ENCODE measurements at regions not wholly inside any gene's neighbourhood (a gene's known extent, or its start where the extent isn't known, plus 50 kb on each side); places are given as distances from the start of the nearest gene placed in this dataset.
"Not testable (repeated sequence)": the region's sequence is repeated elsewhere in the genome, so short reads cannot be mapped to it uniquely, and the experiment has no call there.

- no peak for DNase-seq
These were observed 348.7 kb upstream of the LMCD1 start for GRCh38 chr3:8152821-8153418.

DNA sequence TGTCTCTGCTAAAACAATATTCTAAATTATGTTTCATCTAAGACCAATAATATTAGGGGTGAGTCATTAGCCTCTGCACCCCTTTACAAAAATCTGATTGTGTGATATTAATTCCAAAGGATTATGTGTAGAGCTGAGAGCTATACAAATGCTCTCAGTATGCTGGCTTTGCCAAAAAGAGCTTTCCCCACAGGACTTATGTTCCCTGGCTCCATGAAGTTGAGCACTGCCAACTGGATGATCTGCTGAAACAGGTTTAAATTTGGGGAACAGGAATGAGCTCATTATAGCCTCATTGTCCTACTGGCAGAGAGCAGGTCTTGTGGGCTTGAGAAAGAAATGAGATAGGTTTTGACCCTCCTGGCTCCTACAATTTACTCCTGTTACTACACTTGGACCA is 347.8 kb upstream of the LMCD1 start:
- no peak for DNase-seq

DNA sequence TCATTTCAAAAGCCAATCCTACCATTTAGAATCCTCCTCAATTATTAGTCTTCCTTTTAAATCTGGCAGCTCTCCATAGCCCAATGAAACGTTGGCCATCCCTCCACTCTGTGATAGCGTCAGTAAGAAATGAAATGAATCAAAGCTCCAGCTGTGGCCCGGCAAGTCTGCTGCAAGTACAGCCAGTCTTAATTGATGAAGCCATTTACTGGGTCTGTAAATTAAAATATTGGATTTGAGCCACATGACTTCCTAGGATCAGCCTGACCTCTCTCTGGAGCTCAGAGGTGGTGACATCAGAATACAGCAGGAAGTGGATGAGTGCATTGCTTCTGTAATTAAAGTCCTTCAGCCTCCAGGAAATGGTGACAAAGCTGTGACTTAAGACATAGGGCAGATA is 347.0 kb upstream of the LMCD1 start:
- no peak for DNase-seq

DNA sequence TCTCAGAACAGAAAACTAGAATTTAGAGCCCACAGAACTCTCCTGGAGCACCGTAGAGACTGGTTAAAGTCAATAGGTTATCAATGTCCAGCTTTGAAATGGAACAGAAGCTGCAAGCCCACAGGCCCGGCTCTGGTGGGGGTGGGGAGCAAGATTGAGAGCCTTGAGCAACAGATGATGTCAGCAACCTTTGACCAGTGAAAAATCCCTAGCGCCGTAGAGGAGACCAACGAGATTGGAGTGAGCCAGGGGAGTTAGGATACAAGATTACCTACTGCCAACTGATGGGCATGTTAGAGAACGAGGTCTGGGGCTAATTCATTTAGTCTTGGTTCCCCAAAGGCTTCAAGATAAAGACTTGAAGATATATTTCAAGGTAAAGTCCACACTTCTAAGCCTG is 345.5 kb upstream of the LMCD1 start:
- DNase-seq: no peak

DNA sequence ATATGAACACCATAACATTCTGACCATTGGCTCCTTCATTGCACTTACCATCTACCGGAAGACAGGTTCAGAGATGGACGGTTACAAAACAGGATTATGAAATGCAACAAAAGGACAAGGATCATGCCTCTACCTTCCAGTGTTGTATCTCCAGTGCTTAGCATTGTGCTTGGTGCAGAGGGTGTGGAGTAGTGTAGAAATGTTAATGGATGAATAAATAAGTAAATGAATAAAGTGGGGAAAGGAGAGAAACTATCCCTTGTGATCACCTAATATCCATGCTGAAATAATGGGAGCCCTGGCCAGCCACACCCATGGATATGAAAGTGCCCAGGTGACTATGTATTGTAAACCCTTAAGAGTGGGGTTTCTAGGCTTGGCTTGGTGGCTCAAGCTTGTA is 344.8 kb upstream of the LMCD1 start:
- DNase-seq: no peak

DNA sequence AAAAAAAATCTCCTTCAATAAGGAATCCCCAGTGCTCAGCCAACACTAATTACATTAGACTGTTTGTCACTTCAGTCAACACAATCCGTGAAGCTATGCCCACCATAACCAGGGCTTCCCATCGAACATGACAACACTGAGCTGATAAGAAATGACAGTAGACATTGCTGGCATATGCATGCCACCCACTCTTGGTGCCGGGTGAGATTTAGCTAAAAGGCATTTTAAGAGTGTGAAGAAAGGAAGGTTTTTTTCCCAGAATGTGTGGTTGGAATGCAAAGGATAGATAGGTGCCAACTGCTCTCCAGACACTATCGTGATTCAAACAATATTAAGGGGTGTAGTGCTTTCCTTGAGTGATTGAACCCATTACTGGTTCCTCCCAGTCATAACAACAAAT is 344.0 kb upstream of the LMCD1 start:
- DNase-seq: no peak

DNA sequence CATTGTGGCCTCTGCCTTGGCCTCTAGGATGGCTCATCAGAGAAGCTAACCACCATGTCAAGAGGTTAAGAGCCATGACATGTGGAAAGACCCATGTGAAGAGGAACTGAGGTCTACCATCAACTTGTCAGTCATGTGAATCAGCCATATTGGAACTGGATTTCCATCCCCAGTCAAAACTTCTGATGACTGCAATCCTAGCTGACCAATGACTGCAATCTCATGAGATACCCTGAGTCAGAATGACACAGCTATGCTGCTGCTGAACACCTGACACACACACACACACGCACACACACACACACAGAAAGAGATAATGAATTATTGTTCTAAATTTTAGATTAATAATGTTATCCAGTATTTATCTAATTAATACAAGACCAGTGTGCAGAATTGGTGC is 337.5 kb upstream of the LMCD1 start:
- DNase-seq: no peak

GRCh38 chr3:8166014-8166413 is 335.6 kb upstream of the LMCD1 start:
- no peak for DNase-seq

DNA sequence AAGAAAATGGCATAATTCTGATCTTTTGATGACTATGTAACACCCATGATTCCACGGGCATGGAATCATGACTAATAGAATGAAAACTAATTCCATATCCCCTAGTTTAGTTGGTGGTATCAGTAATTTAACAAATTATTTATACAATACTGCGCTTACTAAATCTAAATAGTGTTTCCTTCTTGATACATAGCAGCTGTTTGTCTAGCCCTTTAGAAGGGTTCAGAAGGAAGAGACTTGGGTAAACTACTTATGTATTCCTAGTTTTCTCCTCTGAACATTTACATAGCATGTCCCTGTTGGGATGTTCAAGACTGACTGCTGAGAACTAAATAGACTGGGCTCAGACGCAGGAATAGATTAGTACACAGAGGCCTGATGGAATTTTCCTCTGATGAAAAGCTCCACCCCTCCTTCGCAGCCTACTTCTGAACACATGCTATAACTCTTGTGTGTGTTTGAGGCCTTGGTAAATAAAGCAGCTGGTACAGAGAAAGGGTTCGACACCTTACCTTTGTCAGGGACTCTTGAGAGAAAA is 330.6 kb upstream of the LMCD1 start:
- DNase-seq: no peak

GRCh38 chr3:8173892-8174291 is 327.7 kb upstream of the LMCD1 start:
- DNase-seq: no peak

DNA sequence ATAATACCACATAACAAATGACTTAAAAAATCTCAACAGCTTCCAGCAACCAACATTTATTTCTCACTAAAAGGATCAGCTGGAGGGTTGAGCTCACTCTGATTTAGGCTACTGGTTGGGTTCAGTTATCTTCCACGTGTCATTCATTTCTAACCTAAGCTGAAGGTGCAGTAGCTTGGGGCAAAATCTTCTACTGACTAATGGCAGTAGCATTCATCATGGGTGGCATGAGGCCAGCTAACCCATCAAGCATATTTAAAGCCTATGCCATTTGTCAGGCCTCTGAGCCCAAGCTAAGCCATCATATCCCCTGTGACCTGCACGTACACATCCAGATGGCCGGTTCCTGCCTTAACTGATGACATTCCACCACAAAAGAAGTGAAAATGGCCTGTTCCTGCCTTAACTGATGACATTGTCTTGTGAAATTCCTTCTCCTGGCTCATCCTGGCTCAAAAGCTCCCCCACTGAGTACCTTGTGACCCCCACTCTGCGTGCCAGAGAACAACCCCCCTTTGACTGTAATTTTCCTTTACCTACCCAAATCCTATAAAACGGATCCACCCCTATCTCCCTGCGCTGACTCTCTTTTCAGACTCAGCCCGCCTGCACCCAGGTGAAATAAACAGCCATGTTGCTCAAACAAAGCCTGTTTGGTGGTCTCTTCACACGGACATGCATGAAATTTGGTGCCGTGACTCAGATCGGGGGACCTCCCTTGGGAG is 324.7 kb upstream of the LMCD1 start:
- peak; percentile 59 for DNase-seq

DNA sequence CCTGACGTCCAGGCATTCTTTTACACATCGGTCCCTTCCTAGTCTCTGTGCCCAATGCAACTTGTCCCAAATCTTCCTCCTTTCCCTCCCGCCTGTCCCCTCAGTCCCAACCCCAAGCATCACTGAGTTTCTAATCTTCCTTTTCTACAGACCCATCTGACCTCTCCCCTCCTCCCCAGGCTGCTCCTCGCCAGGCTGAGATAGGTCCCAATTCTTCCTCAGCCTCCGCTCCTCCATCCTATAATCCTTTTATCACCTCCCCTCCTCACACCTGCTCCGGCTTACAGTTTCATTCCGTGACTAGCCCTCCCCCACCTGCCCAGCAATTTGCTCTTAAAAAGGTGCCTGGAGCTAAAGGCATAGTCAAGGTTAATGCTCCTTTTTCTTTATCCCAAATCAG is 323.1 kb upstream of the LMCD1 start:
- DNase-seq: not testable (repeated sequence)

DNA sequence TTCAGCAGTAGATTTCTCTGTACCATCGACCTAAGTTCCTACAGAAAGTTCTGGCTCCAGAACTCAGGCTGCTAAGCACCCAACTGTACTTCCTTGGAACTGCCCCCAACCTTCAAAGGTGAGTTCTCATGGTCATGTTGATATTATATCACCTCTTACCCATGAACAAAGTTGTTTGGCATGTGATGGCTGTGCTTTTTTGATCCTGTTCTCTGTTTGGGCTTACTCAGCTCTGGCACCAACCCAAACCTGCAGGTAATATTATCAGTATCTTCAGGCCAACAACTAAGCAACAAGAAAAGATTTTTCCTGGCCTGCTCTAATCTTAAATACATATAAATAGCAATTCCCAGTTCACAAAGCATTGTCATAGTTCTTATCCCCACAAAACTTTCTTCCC is 318.7 kb upstream of the LMCD1 start:
- DNase-seq: no peak

GRCh38 chr3:8183627-8184026 is 318.0 kb upstream of the LMCD1 start:
- DNase-seq: no peak

DNA sequence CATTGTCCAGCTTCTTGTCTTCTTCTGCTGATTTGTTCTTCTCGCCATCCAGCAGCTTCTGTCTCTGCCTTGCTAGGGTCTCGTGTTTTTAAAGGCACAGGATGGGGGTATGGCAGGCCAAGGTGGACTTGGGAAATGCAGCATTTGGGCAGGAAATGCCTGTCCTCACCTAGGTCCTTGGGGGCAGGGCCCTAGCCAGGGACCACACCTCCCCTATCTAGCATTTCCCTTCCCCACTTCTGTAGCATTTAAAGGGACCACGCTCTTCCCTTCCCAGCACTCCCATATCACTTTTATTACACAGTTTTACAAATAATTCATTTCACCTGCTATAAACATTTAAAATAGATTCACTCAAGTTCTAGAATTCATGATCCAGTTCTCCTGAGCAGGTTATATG is 315.4 kb upstream of the LMCD1 start:
- DNase-seq: no peak

DNA sequence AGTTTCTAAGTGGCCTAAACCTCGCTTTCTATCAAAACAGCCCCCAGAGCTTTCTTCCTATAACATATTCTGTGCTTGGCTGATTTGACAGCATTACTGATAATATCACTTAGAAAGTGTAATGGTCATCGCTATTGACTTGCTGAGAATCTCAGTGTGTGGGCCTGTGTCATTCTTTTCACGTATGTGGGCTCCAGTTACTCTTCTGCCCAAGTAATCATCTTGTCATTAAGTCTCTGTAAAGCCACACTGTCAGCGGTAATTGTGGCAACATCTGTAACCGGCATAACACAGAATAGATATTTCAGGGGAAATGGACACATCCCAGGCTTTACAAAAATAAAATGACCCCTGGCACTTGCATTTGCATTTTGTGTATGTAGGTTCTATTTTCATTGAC is 313.6 kb upstream of the LMCD1 start:
- no peak for DNase-seq

- no peak for DNase-seq
These were observed 312.6 kb upstream of the LMCD1 start for GRCh38 chr3:8189051-8189450.

DNA sequence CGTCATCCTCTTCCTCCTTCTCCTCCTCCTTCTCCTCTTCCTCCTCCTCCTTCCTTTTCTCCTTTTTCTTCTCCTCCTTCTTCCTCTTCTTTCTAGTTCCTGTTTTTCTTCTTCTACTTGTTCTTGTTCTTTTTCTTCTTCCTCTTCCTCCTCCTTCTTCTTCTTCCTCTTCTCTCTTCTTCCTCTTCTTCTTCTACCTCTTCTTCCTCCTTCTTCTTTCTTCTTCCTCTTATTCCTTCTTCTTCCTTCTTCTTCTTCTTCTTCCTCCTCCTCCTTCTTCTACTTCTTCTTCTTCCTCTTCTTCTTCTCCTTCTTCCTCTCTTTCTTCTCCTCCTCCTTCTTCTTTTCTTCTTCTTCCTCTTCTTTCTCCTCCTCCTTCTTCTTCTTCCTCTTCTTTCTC is 310.2 kb upstream of the LMCD1 start:
- DNase-seq: no peak

GRCh38 chr3:8197384-8197783 is 304.2 kb upstream of the LMCD1 start:
- no peak for DNase-seq

GRCh38 chr3:8198605-8199004 is 303.0 kb upstream of the LMCD1 start:
- DNase-seq: no peak

DNA sequence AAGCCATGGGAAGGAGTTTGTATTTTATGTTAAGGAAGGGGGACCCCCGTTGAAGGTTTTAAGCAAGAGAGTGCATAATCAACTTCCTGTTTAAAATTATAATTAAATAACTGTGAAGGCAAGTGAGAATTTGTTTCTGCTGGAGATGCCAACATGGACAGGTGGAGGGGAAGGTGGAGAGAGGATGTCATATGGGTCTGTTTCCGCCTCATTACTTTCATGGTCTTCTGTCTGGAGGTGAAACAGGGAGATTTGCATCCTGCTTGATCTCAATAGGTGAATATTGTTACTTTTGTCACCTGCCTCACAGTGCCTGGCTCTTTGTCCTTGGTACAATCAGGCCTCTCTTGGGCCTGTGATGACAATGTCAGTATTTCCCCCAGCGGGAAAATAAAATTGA is 300.6 kb upstream of the LMCD1 start:
- no peak for DNase-seq

DNA sequence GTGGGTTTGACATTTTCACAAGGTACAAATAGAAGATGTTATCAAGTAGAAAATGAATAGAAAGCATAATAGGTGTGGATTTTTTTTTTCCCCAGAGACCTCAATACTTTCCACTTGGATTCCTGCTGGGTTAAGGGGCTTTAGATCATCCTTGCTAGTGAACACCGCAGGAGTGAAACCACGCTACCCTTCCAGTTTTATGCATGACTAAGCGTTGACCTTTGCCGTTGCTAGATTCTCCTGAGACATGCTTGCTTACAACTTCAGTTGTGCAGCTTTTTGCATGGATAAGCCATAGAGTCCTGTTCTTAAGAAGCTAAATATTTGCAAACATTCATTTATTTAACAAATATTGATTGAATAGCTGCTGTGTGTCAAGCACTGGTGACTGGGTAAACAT is 299.7 kb upstream of the LMCD1 start:
- DNase-seq: peak; percentile 52

GRCh38 chr3:8204331-8204730 is 297.3 kb upstream of the LMCD1 start:
- DNase-seq: no peak

DNA sequence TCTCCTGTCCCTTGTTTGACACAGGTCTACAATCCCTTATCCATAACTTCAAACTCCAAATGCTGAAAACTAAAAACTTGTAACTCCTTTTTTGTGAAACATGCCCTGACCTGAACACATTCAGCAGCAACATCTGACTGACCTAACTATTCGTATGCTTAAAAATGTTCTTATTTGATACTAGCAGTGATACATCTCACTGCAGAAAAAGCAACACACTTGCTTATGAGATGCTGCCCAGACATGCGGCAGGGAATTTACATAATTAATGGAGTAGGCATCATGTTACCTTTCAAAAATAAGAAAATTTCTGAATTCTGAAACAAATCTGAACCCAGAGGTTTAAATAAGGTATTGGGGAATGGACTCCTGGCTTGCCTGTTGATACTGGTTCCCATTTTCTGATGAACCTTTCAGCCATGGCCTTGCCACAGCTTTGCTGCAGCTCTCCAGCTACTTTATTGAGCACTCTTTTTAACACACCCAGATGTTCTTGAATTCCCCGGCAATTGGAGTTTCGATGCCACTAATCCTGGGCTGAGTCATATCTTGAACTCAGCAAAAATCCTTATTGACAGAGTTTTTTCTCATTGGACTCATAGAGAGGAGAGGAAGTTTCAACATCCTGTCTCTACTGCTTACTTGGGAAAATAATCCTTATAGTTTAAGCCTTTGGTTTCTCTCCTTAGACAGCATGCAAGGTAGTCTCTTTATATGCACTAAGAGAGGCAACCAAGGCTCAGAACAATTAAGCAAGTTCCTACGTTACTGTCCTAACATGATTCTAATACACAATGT is 296.6 kb upstream of the LMCD1 start:
- DNase-seq: no peak
